Spleen (tissue), 11 donors: ENCODE measurements at regions not wholly inside any gene's neighbourhood (a gene's known extent, or its start where the extent isn't known, plus 50 kb on each side); places are given as distances from the start of the nearest gene placed in this dataset.
A peak's percentile ranks its signal among the peaks of the same experiment; 100 is the strongest.
"Not testable (repeated sequence)": the region's sequence is repeated elsewhere in the genome, so short reads cannot be mapped to it uniquely, and the experiment has no call there.

ENCODE experiments used
- DNase-seq: peaks from one replicate; pipeline ENCODE4 v3.0.0-alpha.2; 2020
- H3K27ac ChIP-seq, 8 donors: fragments of 200-600 bp; sonication (generic) in 7 of 8; 1 replicate in 4 of 8; 2 replicates in 4 of 8; pipeline versions ENCODE4 v1.5.0 to v1.8.0; 2016 to 2021; ENCODE audit warnings: inconsistent platforms in 4 of 8, mild to moderate bottlenecking in 4 of 8, moderate library complexity in 1 of 8
- H3K27me3 ChIP-seq, 7 donors: fragments of 200-600 bp; sonication (generic) in 6 of 7; replicated peaks in 1 of 7; 1 replicate in 4 of 7; 2 replicates in 3 of 7; pipeline versions ENCODE4 v1.5.0 to v1.8.0; 2016 to 2021; ENCODE audit warnings: inconsistent platforms in 3 of 7, mild to moderate bottlenecking in 1 of 7
- H3K36me3 ChIP-seq, 6 donors: fragments of 200-600 bp; sonication (generic) in 5 of 6; 1 replicate in 4 of 6; 2 replicates in 2 of 6; pipeline versions ENCODE4 v1.5.0 to v1.8.0; 2016 to 2021; ENCODE audit warnings: inconsistent platforms in 2 of 6
- H3K4me1 ChIP-seq, 6 donors: fragments of 200-600 bp; sonication (generic) in 5 of 6; 1 replicate in 3 of 6; 2 replicates in 3 of 6; pipeline versions ENCODE4 v1.5.0 to v1.8.0; 2016 to 2021; ENCODE audit warnings: inconsistent platforms in 3 of 6
- H3K4me3 ChIP-seq, 8 donors: fragments of 200-600 bp; sonication (generic) in 7 of 8; 1 replicate in 4 of 8; 2 replicates in 4 of 8; pipeline versions ENCODE4 v1.5.0 to v1.8.0; 2016 to 2021; ENCODE audit warnings: inconsistent platforms in 4 of 8, mild to moderate bottlenecking in 4 of 8, moderate library complexity in 2 of 8
- H3K9me3 ChIP-seq, 8 donors: fragments of 200-600 bp; sonication (generic) in 7 of 8; 1 replicate in 4 of 8; 2 replicates in 4 of 8; pipeline versions ENCODE4 v1.5.0 to v1.8.0; 2016 to 2021; ENCODE audit warnings: inconsistent platforms in 4 of 8
- POLR2A ChIP-seq, 3 donors: fragments of 450-650 bp; IDR thresholded peaks; one replicate each; pipeline ENCODE4 v1.5.1; 2017; ENCODE audit warnings: antibody characterized with exemption in 3 of 3, mild to moderate bottlenecking in 1 of 3
- POLR2AphosphoS5 ChIP-seq, 3 donors: sonication (generic); formaldehyde crosslinking; IDR thresholded peaks; one replicate each; pipeline ENCODE4 v1.5.1; 2017; ENCODE audit warnings: antibody characterized with exemption in 3 of 3
- WGBS, 5 donors: extraction: QIAGEN DNeasy Blood & Tissue Kit in 3 of 5; methylation state at CpG; one replicate each; pipeline versions ENCODE4 v1.1.5 to v1.1.7; 2013 to 2018; 5-methylcytosine and 5-hydroxymethylcytosine counted together
- intact Hi-C: fragments of 100-400 bp; cut with DNase I; formaldehyde crosslinking; loops from one replicate; pipeline ENCODE4 v1.15.0; 2023; ENCODE audit warnings: low total_unique reads
- TF ChIP-seq, protein P1 (sequence below), 11 experiments: fragments of 200-600 bp in 7 of 11; fragments of 450-650 bp in 4 of 11; sonication (generic) in 4 of 11; IDR thresholded peaks in 8 of 11; conservative IDR thresholded peaks in 3 of 11; 1 replicate in 7 of 11; 2 replicates in 4 of 11; pipeline versions ENCODE4 v1.4.0 to v1.8.0; 2016 to 2021; ENCODE audit warnings: antibody characterized with exemption in 11 of 11, inconsistent platforms in 4 of 11, mild to moderate bottlenecking in 1 of 11
- donor health status: healthy with polysubstance abuse.
- donor health status: DM: no; HTN: no; CAD: no; lungs with moderate emphysema.
- donor health status: DM: no; HTN: no; CAD: no.
- donor health status: Bipolar disorder and iron deficiency.
- donor health status: healthy.
- donor health status: DM: no; HTN: no; CAD: no.
- donor health status: DM: yes; HTN: yes; CAD: no.

DNA sequence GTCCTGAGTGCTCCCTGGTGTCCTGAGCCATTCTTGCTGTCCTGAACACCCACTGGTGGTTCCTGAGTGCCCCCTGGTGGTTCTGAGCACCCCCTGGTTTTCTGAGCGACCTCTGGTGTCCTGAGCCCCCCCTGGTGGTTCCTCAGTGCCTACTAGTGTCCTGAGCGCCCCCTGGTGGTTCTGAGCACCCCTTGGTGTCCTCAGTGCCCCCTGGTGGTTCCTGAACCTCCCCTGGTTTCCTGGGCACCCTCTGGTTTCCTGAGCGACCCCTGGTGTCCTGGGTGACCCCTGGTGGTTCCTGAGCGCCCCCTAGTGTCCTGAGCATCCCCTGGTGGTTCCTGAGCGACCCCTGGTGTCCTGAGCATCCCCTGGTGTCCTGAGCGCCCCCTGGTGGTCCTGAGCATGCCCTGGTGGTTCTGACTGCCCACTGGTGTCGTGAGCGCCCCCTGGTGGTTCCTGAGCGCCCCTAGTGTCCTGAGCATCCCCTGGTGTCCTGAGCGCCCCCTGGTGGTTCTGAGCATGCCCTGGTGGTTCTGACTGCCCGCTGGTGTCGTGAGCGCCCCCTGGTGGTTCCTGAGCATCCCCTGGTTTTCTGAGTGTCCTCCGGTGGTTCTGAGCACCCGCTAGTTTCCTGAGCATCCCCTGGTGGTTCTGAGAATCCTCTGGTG, 473.1 kb downstream of the TMEM121 start:
- no peaks in the 10 kb centered on the region for H3K36me3 ChIP-seq
- H3K27me3 ChIP-seq, result no peaks in the 10 kb centered on the region
- H3K4me1 ChIP-seq, result peaks cover 0 to 19% (median 4%) of the 10 kb centered on the region in 6 donors
- intact Hi-C loops, result no loop called here
- H3K27ac ChIP-seq, result no peak overlapping the region
- H3K9me3 ChIP-seq, result peaks cover 0 to 9% (median 0%) of the 10 kb centered on the region in 8 donors
- WGBS, 5 donors, result 49 to 66% (median 61%) methylated on average over 4 to 15 of the region's 15 CpGs
- DNase-seq, result peak; percentile 87
- TF ChIP-seq, protein P1, sequence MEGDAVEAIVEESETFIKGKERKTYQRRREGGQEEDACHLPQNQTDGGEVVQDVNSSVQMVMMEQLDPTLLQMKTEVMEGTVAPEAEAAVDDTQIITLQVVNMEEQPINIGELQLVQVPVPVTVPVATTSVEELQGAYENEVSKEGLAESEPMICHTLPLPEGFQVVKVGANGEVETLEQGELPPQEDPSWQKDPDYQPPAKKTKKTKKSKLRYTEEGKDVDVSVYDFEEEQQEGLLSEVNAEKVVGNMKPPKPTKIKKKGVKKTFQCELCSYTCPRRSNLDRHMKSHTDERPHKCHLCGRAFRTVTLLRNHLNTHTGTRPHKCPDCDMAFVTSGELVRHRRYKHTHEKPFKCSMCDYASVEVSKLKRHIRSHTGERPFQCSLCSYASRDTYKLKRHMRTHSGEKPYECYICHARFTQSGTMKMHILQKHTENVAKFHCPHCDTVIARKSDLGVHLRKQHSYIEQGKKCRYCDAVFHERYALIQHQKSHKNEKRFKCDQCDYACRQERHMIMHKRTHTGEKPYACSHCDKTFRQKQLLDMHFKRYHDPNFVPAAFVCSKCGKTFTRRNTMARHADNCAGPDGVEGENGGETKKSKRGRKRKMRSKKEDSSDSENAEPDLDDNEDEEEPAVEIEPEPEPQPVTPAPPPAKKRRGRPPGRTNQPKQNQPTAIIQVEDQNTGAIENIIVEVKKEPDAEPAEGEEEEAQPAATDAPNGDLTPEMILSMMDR (IDR thresholded peaks at IDR 0.05 in 8 of 11, conservative IDR thresholded peaks at IDR 0.05 in 3 of 11), result peak in 7 of 11 experiments; percentile 22 to 69 (median 53)
- TF ChIP-seq POLR2AphosphoS5 (IDR thresholded peaks at IDR 0.05) (no peak), POLR2A (IDR thresholded peaks at IDR 0.05) (no peak)
- no peak overlapping the region for H3K4me3 ChIP-seq

DNA sequence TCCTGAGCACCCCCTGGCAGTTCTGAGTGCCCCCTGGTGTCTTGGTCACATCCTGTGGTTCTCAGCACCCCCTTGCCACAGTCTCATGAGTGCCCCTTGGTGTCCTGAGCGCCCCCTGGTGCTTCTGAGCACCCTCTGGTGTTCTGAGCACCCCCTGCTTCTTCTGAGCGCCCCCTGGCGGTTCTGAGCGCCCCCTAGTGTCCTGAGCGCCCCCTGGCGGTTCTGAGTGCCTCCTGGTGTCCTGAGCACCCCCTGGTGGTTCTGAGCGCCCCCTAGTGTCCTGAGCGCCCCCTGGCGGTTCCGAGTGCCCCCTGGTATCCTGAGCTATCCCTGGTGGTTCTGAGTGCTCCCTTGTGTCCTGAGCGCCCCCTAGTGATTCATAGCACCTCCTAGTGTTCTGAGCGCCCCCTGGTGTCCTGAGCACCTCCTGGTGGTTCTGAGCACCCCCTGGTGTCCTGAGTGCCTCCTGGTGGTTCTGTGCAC, 473.7 kb downstream of the TMEM121 start:
- H3K4me3 ChIP-seq, intact Hi-C loops, DNase-seq, H3K9me3 ChIP-seq, H3K36me3 ChIP-seq, H3K27ac ChIP-seq, H3K27me3 ChIP-seq: not testable (repeated sequence)
- WGBS, 5 donors, result 51 to 60% (median 54%) methylated on average over 1 to 12 of the region's 12 CpGs
- peaks cover 0 to 20% (median 4%) of the 10 kb centered on the region in 6 donors for H3K4me1 ChIP-seq

DNA sequence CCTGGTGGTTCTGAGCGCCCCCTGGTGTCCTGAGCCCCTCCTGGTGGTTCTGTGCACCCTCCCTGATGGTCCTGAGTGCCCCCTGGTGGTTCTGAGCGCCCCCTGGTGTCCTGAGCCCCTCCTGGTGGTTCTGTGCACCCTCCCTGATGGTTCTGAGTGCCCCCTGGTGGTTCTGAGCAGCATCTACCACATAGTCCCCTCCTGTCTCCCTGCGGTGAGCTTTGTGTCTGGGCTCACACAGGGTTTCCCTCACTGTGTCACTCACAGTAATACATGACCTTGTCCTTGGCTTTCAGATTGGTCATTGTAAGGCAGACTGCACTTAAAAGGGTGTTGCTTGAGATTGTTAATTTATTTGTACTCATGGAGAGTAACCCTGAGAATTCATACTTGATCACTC, 474.9 kb downstream of the TMEM121 start:
- peaks cover 0 to 28% (median 6%) of the 10 kb centered on the region in 6 donors for H3K4me1 ChIP-seq
- H3K27me3 ChIP-seq, H3K27ac ChIP-seq, intact Hi-C loops, H3K4me3 ChIP-seq, H3K36me3 ChIP-seq, DNase-seq, H3K9me3 ChIP-seq: not testable (repeated sequence)
- TF ChIP-seq, protein P1 (IDR thresholded peaks at IDR 0.05 in 8 of 11, conservative IDR thresholded peaks at IDR 0.05 in 3 of 11), result peak in 2 of 11 experiments; percentile 7 to 17
- 42 to 53% (median 51%) methylated on average over 2 of the region's 3 CpGs; no CpG with 5 or more reads in 2 of the 5 donors for WGBS, 5 donors

DNA sequence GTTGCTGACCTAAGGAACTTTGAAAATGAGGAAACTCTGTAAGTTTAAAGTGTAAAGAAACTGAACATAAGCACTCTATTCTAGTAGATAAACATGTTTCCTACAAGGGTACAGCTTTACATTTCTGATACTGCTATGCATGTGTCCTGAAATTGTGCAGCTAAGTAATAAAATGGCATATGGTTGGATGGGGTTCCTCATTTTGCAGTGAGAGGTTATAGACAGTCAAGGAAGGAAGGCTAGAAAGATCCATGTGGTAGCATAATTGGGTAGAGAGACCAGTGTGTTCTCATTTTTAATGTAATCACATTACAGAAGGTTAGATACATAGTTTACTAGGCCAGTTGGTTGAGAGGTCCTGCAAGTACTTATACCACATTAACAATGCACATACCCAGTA, 477.0 kb downstream of the TMEM121 start:
- peaks cover 0 to 27% (median 6%) of the 10 kb centered on the region in 6 donors for H3K4me1 ChIP-seq
- no peak for DNase-seq
- no peaks in the 10 kb centered on the region for H3K27me3 ChIP-seq
- no peaks in the 10 kb centered on the region for H3K36me3 ChIP-seq
- peaks cover 0 to 9% (median 0%) of the 10 kb centered on the region in 8 donors for H3K9me3 ChIP-seq
- TF ChIP-seq, protein P1 (IDR thresholded peaks at IDR 0.05 in 8 of 11, conservative IDR thresholded peaks at IDR 0.05 in 3 of 11), result no peak
- no peak for TF ChIP-seq POLR2AphosphoS5 (IDR thresholded peaks at IDR 0.05)
- H3K27ac ChIP-seq, result no peak overlapping the region
- H3K4me3 ChIP-seq, result no peak overlapping the region
- intact Hi-C loops, result no loop called here
